H1 (cell line): ENCODE measurements at regions not wholly inside any gene's neighbourhood (a gene's known extent, or its start where the extent isn't known, plus 50 kb on each side); places are given as distances from the start of the nearest gene placed in this dataset.
A peak's percentile ranks its signal among the peaks of the same experiment; 100 is the strongest.

Source experiments
- CTCF ChIA-PET: fragments of 300-600 bp; sonication (Branson Sonifier 250); formaldehyde crosslinking; loops from one replicate; lab custom pipeline; 2021; ENCODE audit not compliant: partially characterized antibody; lab: Charles Lee
- POLR2A ChIA-PET: fragments of 300-600 bp; sonication (Branson Sonifier 250); formaldehyde crosslinking; loops from one replicate; lab custom pipeline; 2021; ENCODE audit warnings: inconsistent platforms; ENCODE audit not compliant: partially characterized antibody; lab: Charles Lee
- DNase-seq, 2 experiments: peaks; one replicate each; pipeline versions ENCODE4 v3.0.0 to v3.0.0-alpha.2; 2010 to 2022; ENCODE audit warnings: low spot score in 2 of 2, low read depth in 1 of 2, mixed read lengths in 1 of 2
- FAIRE-seq: peaks from 2 replicates; lab custom pipeline; 2011; peaks lifted over from hg19 to GRCh38; lab: Jason Lieb, UNC
- H2AFZ ChIP-seq: 2 replicates; pipeline ENCODE4 v1.8.1; 2012; ENCODE audit warnings: low read length, inconsistent platforms
- H2AK5ac ChIP-seq: 2 replicates; pipeline ENCODE4 v1.6.1; 2013; ENCODE audit warnings: low read depth, low read length
- H2BK120ac ChIP-seq: replicated peaks from 2 replicates; pipeline ENCODE3; 2013; ENCODE audit warnings: low read depth, low read length, inconsistent platforms
- H2BK12ac ChIP-seq: 2 replicates; pipeline ENCODE4 v1.6.1; 2013; ENCODE audit warnings: low read depth, low read length
- H2BK15ac ChIP-seq: 2 replicates; pipeline ENCODE4 v1.6.1; 2013; ENCODE audit warnings: low read length
- H2BK20ac ChIP-seq: 2 replicates; pipeline ENCODE4 v1.6.1; 2013; ENCODE audit warnings: low read length
- H2BK5ac ChIP-seq: 2 replicates; pipeline ENCODE4 v1.6.1; 2013; ENCODE audit warnings: low read depth, low read length
- H3K14ac ChIP-seq: 2 replicates; pipeline ENCODE4 v1.6.1; 2013; ENCODE audit warnings: inconsistent platforms; ENCODE audit not compliant: insufficient read length
- H3K18ac ChIP-seq: 2 replicates; pipeline ENCODE4 v1.6.1; 2013; ENCODE audit warnings: low read length; ENCODE audit errors: extremely low read depth
- H3K23ac ChIP-seq: 2 replicates; pipeline ENCODE4 v1.6.1; 2013; ENCODE audit warnings: inconsistent platforms; ENCODE audit not compliant: insufficient read length
- H3K23me2 ChIP-seq: 2 replicates; pipeline ENCODE4 v1.6.1; 2013; ENCODE audit warnings: low read depth, low read length
- H3K27ac ChIP-seq: 2 replicates; pipeline ENCODE4 v1.6.1; 2011; ENCODE audit warnings: low read depth, low read length, inconsistent platforms
- H3K27me3 ChIP-seq, 4 experiments: replicated peaks in 1 of 4; 1 replicate in 1 of 4; 2 replicates in 3 of 4; pipeline versions ENCODE4 v1.6.1 to v1.8.1; 2011 to 2013; ENCODE audit warnings: low read length in 3 of 4, mild to moderate bottlenecking in 3 of 4, inconsistent platforms in 2 of 4, mixed read lengths in 2 of 4, moderate library complexity in 1 of 4; ENCODE audit not compliant: control insufficient read depth in 3 of 4, insufficient read depth in 3 of 4; ENCODE audit errors: extremely low read depth in 1 of 4
- H3K36me3 ChIP-seq, 4 experiments: 2 replicates each; pipeline versions ENCODE4 v1.6.1 to v1.8.1; 2011 to 2013; ENCODE audit warnings: mild to moderate bottlenecking in 4 of 4, low read length in 3 of 4, moderate library complexity in 2 of 4, control low read depth in 1 of 4, inconsistent platforms in 1 of 4; ENCODE audit not compliant: insufficient read depth in 4 of 4, control insufficient read depth in 2 of 4
- H3K4ac ChIP-seq: replicated peaks from 2 replicates; pipeline ENCODE3; 2013; ENCODE audit warnings: low read length, low read depth, mixed read lengths, inconsistent platforms; ENCODE audit not compliant: insufficient read length
- H3K4me1 ChIP-seq, 4 experiments: replicated peaks in 1 of 4; 1 replicate in 1 of 4; 2 replicates in 3 of 4; pipeline versions ENCODE4 v1.6.1 to v1.8.1; 2011 to 2013; ENCODE audit warnings: low read length in 3 of 4, inconsistent platforms in 2 of 4, mixed read lengths in 1 of 4; ENCODE audit not compliant: insufficient read depth in 4 of 4, control insufficient read depth in 3 of 4
- H3K4me2 ChIP-seq, 2 experiments: 2 replicates each; pipeline versions ENCODE4 v1.6.1 to v1.8.1; 2011 to 2013; ENCODE audit warnings: low read depth in 2 of 2, low read length in 2 of 2, control low read depth in 1 of 2, inconsistent platforms in 1 of 2, mild to moderate bottlenecking in 1 of 2; ENCODE audit not compliant: insufficient read depth in 1 of 2
- H3K4me3 ChIP-seq, 4 experiments: fragments of 200-600, 300-600 bp in 1 of 4; sonication (generic), shearing (Covaris generic), sonication (Bioruptor Twin) in 1 of 4; 2 replicates each; pipeline versions ENCODE4 v1.5.1 to v1.8.1; 2011 to 2016; ENCODE audit warnings: low read length in 4 of 4, low read depth in 3 of 4, control low read depth in 2 of 4, inconsistent platforms in 2 of 4, mild to moderate bottlenecking in 2 of 4, mixed read lengths in 1 of 4, moderate library complexity in 1 of 4; ENCODE audit not compliant: insufficient read depth in 2 of 4; ENCODE audit errors: extremely low read depth in 1 of 4
- H3K56ac ChIP-seq: replicated peaks from 2 replicates; pipeline ENCODE3; 2013; ENCODE audit warnings: low read depth, mild to moderate bottlenecking, mixed read lengths, low read length, inconsistent platforms; ENCODE audit not compliant: insufficient read length
- H3K79me1 ChIP-seq: 2 replicates; pipeline ENCODE4 v1.6.1; 2013; ENCODE audit warnings: low read depth, low read length, control low read depth
- H3K79me2 ChIP-seq, 2 experiments: 2 replicates each; pipeline versions ENCODE4 v1.6.1 to v1.8.1; 2012 to 2013; ENCODE audit warnings: low read length in 2 of 2, mild to moderate bottlenecking in 2 of 2, inconsistent platforms in 1 of 2; ENCODE audit not compliant: insufficient read depth in 2 of 2, control insufficient read depth in 1 of 2
- H3K9ac ChIP-seq, 4 experiments: replicated peaks in 1 of 4; 1 replicate in 1 of 4; 2 replicates in 3 of 4; pipeline versions ENCODE4 v1.6.1 to v1.8.1; 2011 to 2013; ENCODE audit warnings: low read depth in 3 of 4, low read length in 3 of 4, control low read depth in 2 of 4, mild to moderate bottlenecking in 2 of 4, moderate library complexity in 2 of 4, inconsistent platforms in 1 of 4; ENCODE audit errors: extremely low read depth in 1 of 4
- H3K9me3 ChIP-seq, 2 experiments: 2 replicates each; pipeline versions ENCODE4 v1.6.1 to v1.8.1; 2012 to 2013; ENCODE audit warnings: mild to moderate bottlenecking in 2 of 2, moderate library complexity in 2 of 2, control low read depth in 1 of 2, inconsistent platforms in 1 of 2, low read depth in 1 of 2, low read length in 1 of 2, mixed read lengths in 1 of 2; ENCODE audit not compliant: insufficient read depth in 2 of 2
- H4K20me1 ChIP-seq, 2 experiments: replicated peaks in 1 of 2; 2 replicates each; pipeline versions ENCODE3 to v1.8.1; 2011 to 2013; ENCODE audit warnings: inconsistent platforms in 2 of 2, low read length in 2 of 2, mild to moderate bottlenecking in 1 of 2; ENCODE audit not compliant: insufficient read depth in 2 of 2, control insufficient read depth in 1 of 2
- H4K5ac ChIP-seq: 2 replicates; pipeline ENCODE4 v1.6.1; 2013; ENCODE audit warnings: low read length, low read depth, mixed read lengths, inconsistent platforms; ENCODE audit not compliant: insufficient read length
- H4K8ac ChIP-seq: 2 replicates; pipeline ENCODE4 v1.8.0; 2013; ENCODE audit warnings: mild to moderate bottlenecking, moderate library complexity, low read length, inconsistent platforms; ENCODE audit not compliant: insufficient read depth; ENCODE audit errors: extremely low read depth
- H4K91ac ChIP-seq: replicated peaks from 2 replicates; pipeline ENCODE3; 2013; ENCODE audit warnings: low read length, mixed read lengths, inconsistent platforms; ENCODE audit not compliant: insufficient read length
- ATF2 ChIP-seq: IDR thresholded peaks from 2 replicates; pipeline ENCODE4 v1.6.1; 2012; ENCODE audit warnings: low read length, inconsistent platforms
- BRCA1 ChIP-seq: IDR thresholded peaks from 2 replicates; pipeline ENCODE4 v1.6.1; 2012; ENCODE audit warnings: low read depth, low read length, improper control_type of control experiment
- RBBP5 ChIP-seq: IDR thresholded peaks from 2 replicates; pipeline ENCODE4 v1.7.1; 2012; ENCODE audit warnings: low read depth, mild to moderate bottlenecking, inconsistent platforms, low read length, moderate library complexity, borderline replicate concordance
- SIRT6 ChIP-seq: IDR thresholded peaks from one replicate; pipeline ENCODE4 v1.7.1; 2012; ENCODE audit warnings: low read length, inconsistent platforms
- SP4 ChIP-seq: IDR thresholded peaks from 2 replicates; pipeline ENCODE4 v1.6.1; 2012; ENCODE audit warnings: low read length, inconsistent platforms
- YY1 ChIP-seq: IDR thresholded peaks from 2 replicates; pipeline ENCODE4 v1.6.1; 2011; ENCODE audit warnings: low read depth, mild to moderate bottlenecking, low read length
- WGBS, 2 experiments: shearing (Covaris generic) in 1 of 2; methylation state at CpG; one replicate each; pipeline versions ENCODE4 v1.1.6 to v1.1.7; 2013 to 2015; ENCODE audit warnings: low lambda C conversion rate in 2 of 2, mixed read lengths in 2 of 2, inconsistent platforms in 1 of 2, low coverage in 1 of 2, missing lambda C conversion rate in 1 of 2; ENCODE audit not compliant: insufficient replicate concordance in 2 of 2, insufficient coverage in 1 of 2, insufficient read length in 1 of 2; ENCODE audit errors: extremely low coverage in 1 of 2, missing lambda C conversion rate in 1 of 2; 5-methylcytosine and 5-hydroxymethylcytosine counted together

DNA sequence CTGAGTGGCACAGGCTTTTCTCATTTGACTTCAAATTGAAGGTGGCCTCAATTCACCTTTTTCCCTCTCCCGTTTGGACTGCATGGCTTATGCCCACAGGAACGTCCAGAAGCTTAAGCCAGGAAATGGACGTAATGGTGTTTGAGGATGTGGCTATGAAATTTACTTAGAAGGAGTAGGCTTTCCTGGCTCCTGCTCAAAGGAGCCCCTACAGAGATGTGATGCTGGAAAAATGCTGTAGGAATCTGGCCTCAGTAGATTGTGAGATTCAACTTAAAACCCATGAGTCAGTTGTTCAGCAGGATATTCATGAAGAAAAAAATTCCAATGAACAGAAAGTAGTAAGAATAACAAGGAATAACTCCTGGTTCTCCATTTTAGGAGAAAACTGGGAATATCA is 129.0 kb downstream of the ICOS start:
- no peaks in the 10 kb centered on the region for H3K4me1 ChIP-seq
- TF ChIP-seq SIRT6 (no peak), BRCA1 (no peak), RBBP5 (no peak), ATF2 (no peak), YY1 (no peak), SP4 (no peak)
- TF ChIP-seq, all 59 proteins: peak for 0
- Histone ChIP-seq H4K8ac (no peak overlapping the region), H3K4me3 (no peak overlapping the region), H3K56ac (no peak overlapping the region), H3K79me1 (no peaks in the 10 kb centered on the region), H4K20me1 (no peaks in the 10 kb centered on the region), H3K36me3 (no peaks in the 10 kb centered on the region), H3K23ac (no peak overlapping the region), H3K9ac (no peak overlapping the region), H2BK12ac (no peak overlapping the region), H3K18ac (no peak overlapping the region), H2BK120ac (no peak overlapping the region), H4K5ac (no peak overlapping the region), H3K27me3 (no peaks in the 10 kb centered on the region), H2AK5ac (no peak overlapping the region), H2BK15ac (no peak overlapping the region), H2BK5ac (no peak overlapping the region), H3K79me2 (no peaks in the 10 kb centered on the region), H2AFZ (no peak overlapping the region), H4K91ac (no peak overlapping the region), H3K9me3 (peaks cover 4 to 7% of the 10 kb centered on the region in 2 experiments; a peak in 1 of 4 replicates), H3K4ac (peak overlapping the region; percentile 7), H3K14ac (no peak overlapping the region), H3K23me2 (no peaks in the 10 kb centered on the region), H2BK20ac (no peak overlapping the region), H3K27ac (no peak overlapping the region), H3K4me2 (no peak overlapping the region)
- WGBS, 2 experiments, result 89% methylated on average over 3 of the region's 3 CpGs; no CpG with 5 or more reads in 1 of the 2 experiments
- DNase-seq (no peak), FAIRE-seq (no peak)
- CTCF ChIA-PET, result interaction anchor here (1.8 kb wide), 1 partner anchor 112 kb away, joined by 5 read pairs; no protein-coding TSS in a partner anchor
- POLR2A ChIA-PET, result no interaction called here
